HCT116 (cell line): ENCODE measurements at regions not wholly inside any gene's neighbourhood (a gene's known extent, or its start where the extent isn't known, plus 50 kb on each side); places are given as distances from the start of the nearest gene placed in this dataset.

Experiments
- CTCF ChIP-seq, 3 experiments: fragments of 200-600 bp in 1 of 3; sonication (generic) in 1 of 3; IDR thresholded peaks in 2 of 3; conservative IDR thresholded peaks in 1 of 3; 2 replicates each; pipeline ENCODE4 v1.5.1; 2012 to 2017; ENCODE audit warnings: low read depth in 2 of 3, low read length in 2 of 3, antibody characterized with exemption in 1 of 3, borderline replicate concordance in 1 of 3, control low read depth in 1 of 3, mild to moderate bottlenecking in 1 of 3, mixed read lengths in 1 of 3, mixed run types in 1 of 3, moderate library complexity in 1 of 3; ENCODE audit not compliant: insufficient read depth in 1 of 3
- EZH2 ChIP-seq: fragments of 200-600 bp; sonication (generic); IDR thresholded peaks from 2 replicates; pipeline ENCODE4 v1.6.1; 2017; ENCODE audit warnings: antibody characterized with exemption, mixed run types
- JUND ChIP-seq: IDR thresholded peaks from 2 replicates; pipeline ENCODE4 v1.6.1; 2012
- POLR2A ChIP-seq: IDR thresholded peaks from 2 replicates; pipeline ENCODE4 v1.7.0; 2011; ENCODE audit warnings: borderline replicate concordance; ENCODE audit not compliant: insufficient read depth, insufficient read length; ENCODE audit errors: extremely low read depth
- POLR2AphosphoS5 ChIP-seq: IDR thresholded peaks from 2 replicates; pipeline ENCODE4 v1.6.1; 2011; ENCODE audit warnings: mild to moderate bottlenecking, low read depth, low read length, moderate library complexity
- SRF ChIP-seq: IDR thresholded peaks from 2 replicates; pipeline ENCODE4 v1.6.1; 2012; ENCODE audit warnings: low read depth
- TCF7L2 ChIP-seq: IDR thresholded peaks from 2 replicates; pipeline ENCODE4 v1.7.0; 2011; ENCODE audit warnings: borderline replicate concordance, inconsistent platforms; ENCODE audit not compliant: insufficient read depth, insufficient read length; ENCODE audit errors: extremely low read depth
- YY1 ChIP-seq: IDR thresholded peaks from 2 replicates; pipeline ENCODE4 v1.6.1; 2011; ENCODE audit warnings: low read length, low read depth, moderate library complexity, mild to moderate bottlenecking; ENCODE audit not compliant: insufficient replicate concordance; ENCODE audit errors: extremely low read depth
- ZFX ChIP-seq: fragments of 450-650 bp; IDR thresholded peaks from 2 replicates; pipeline ENCODE4 v1.6.1; 2017
- ZNF274 ChIP-seq: fragments of 200-500 bp; sonication (Bioruptor generic); IDR thresholded peaks from 2 replicates; pipeline ENCODE4 v1.6.1; 2014; ENCODE audit warnings: mild to moderate bottlenecking, low read depth, low read length, inconsistent platforms
- TF ChIP-seq, protein P1 (sequence below): IDR thresholded peaks from 2 replicates; pipeline ENCODE4 v1.6.1; 2012

DNA sequence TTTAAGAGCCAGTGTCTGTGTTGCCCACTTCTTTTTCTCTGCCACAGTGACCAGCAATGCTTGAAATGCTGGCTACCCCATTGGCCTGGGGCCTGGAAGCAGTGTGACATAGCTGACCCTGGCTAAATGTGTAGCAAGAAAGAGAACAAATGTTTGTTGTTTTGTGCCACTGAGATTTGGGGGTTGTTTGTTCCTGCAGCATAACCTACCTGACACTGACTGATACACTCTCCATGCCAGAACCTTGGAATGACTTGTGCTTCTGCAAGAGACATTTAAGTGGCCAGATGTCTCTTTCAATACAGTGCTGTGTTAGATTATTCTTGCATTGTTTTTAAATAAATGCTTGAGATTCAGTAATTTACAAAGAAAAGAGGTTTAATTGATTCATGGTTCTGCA lies 411.5 kb downstream of the TYW1 start:
- TF ChIP-seq POLR2A, result no peak
- no peak for TF ChIP-seq CTCF (IDR thresholded peaks at IDR 0.05 in 2 of 3, conservative IDR thresholded peaks at IDR 0.05 in 1 of 3; ENCODE audit: borderline replicate concordance in 1 of 3, insufficient read depth in 1 of 3, low read depth in 2 of 3, low read length in 2 of 3)
- TF ChIP-seq YY1, result no peak
- TF ChIP-seq POLR2AphosphoS5, result no peak
- TF ChIP-seq, protein P1, sequence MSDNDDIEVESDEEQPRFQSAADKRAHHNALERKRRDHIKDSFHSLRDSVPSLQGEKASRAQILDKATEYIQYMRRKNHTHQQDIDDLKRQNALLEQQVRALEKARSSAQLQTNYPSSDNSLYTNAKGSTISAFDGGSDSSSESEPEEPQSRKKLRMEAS, result no peak
- no peak for TF ChIP-seq EZH2
- no peak for TF ChIP-seq JUND
- TF ChIP-seq TCF7L2, result no peak
- TF ChIP-seq ZNF274, result no peak
- TF ChIP-seq SRF, result no peak
- no peak for TF ChIP-seq ZFX
